Epidermal melanocyte (primary cell): ENCODE measurements at regions not wholly inside any gene's neighbourhood (a gene's known extent, or its start where the extent isn't known, plus 50 kb on each side); places are given as distances from the start of the nearest gene placed in this dataset.
"Not testable (repeated sequence)": the region's sequence is repeated elsewhere in the genome, so short reads cannot be mapped to it uniquely, and the experiment has no call there.

Experiments
- DNase-seq: peaks from one replicate; pipeline ENCODE4 v3.0.0; 2011; ENCODE audit warnings: low spot score; ENCODE audit not compliant: insufficient read length

DNA sequence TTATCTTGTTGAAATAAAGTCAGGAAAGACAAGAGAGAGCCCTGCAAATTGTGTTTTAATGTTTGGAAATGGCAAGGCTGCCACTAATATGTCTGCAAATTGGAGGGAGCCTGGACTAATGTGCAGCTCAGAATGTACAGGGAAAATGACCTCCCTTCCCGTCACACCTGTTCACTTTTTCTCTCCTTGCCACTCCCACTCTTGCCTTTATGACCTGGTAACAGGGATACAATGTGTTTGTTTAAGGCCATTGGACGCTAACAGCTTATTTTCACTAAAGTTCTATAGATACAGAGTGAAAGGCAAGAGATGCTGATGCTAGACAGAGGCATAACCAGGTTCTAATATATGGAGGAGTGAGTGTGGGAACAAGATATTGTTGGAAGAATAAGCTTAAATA, 203.9 kb downstream of the RAB38 start:
- no peak for DNase-seq

DNA sequence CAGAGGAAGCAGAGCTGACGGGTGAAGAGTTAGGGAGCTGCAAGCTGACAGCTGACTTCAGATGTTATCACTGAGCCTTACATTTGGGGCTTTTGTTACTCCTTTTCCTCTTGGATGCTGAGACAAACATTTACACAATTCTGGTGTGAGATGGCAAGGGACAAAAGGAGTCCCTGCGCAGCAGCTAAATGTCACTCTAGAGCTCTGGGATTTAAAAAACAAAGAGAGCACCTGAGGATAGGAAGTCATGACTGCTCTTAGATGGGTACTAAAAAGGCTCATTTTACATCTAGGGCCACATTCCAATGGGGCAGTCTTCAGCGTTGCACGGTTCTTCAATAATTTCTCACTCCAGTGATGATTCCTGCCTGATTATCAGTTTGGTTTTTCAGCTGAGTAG, 204.5 kb downstream of the RAB38 start:
- DNase-seq, result no peak

DNA sequence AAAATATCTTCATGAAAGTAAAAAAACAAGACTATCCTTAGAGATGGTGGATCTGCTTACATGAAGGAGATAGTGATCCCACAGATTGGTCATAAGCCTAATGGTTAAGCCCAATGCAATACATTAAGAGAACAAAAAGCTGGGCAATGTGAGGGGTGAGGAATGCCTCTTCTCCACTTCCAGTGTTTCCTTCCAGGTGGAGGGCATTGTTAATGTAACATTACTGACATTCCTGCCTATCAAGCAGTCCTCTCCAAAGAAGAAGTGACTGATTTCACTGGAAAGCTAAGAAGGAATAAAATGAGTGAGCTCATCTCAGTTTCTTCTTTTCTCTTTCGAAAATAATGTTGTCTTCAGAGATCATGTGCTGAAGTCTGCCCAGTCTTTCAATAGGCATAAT, 207.8 kb downstream of the RAB38 start:
- DNase-seq, result no peak

DNA sequence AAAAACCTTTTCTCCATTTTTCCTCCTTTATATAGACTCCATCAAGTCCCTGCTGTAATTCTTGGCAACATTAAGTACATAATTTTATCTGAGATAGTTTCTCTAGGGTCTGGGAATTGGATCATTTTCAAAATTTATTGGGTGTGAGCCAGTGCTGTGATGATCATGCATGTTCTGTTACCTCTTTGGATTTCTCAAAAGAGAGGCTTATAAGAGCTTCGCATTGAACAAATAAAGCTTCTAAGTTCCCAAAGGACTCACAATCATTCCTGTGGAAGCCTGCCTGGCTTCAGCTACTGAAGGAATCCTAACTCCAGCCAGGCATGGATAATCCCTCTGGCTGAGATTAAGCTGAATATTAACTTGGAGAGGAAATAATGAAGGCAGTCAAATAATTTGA, 208.5 kb downstream of the RAB38 start:
- no peak for DNase-seq

- no peak for DNase-seq
Observed at GRCh38 chr11:87966216-87966615, 209.0 kb downstream of the RAB38 start.

DNA sequence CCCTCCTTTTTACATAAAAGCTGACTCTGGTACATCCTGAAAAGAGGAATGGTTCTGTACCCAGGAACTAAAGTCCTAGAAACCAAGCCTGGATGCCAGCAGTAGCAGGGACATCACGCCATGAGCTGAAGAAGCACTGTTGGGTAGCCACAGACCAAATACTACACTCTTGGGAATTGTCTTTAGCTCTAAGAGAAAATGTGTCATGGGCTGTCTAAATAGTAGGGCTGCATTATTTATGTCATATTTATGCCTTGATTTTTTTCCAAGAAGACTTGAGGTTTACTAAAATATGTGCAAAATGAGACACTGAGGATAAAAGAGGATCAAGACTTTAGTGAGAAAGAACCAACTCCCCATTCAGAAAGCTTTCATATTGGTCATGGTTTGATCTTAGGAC, 213.6 kb downstream of the RAB38 start:
- DNase-seq, result no peak

DNA sequence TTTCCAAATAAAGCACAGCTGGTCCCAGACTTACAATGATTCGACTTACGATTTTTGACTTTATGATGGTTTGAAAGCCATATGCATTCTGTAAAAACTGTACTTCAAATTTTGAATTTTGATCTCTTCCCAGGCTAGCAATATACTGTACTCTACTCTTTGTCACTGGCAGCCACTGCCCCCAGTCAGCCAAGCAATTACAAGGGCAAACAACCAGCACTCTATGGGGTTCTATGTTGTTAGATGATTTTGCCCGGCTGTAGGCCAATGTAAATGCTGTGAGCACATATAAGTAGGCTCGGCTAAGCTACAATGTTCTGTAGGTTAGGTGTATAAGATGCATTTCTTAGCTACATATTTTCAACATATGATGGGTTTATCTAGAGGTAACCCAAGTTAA, 217.3 kb downstream of the RAB38 start:
- DNase-seq, result no peak

DNA sequence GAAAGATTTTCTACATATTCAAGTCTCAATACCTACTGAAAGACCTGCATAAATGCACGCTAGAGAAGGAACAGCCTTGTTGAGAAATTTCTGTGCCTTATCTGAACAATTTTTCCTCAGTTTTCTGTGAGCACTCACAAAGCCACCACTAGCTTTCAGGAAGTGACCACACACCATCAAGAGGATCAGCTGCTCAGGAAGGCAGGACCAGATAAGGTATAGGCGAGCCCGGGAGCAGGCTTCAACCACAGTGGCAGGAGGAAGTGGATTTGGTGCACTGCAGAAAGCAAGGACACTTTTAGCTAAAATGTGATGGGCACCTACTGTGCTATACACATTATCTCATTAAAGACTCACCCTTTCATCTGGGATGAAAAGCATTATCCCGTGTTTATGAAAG, 220.8 kb downstream of the RAB38 start:
- no peak for DNase-seq

DNA sequence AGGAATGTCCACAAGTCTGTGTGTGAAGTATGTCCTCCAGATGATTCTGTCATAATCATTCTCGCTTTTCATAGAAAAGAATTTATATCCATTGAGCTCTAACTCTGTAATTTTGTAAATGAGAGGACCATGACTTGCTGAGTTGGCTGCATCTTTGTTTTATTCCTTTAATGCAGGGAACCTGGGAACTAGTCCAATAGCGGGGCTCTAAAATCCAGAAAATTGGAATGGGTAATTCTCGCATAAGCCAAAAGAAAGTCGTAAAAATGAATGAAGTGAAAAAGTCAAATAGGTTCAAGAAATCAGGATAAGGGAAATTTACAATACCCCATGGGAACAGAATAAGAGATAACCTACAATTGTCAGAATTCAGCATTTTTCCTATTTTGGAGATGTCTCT, 232.5 kb downstream of the RAB38 start:
- DNase-seq, result no peak

DNA sequence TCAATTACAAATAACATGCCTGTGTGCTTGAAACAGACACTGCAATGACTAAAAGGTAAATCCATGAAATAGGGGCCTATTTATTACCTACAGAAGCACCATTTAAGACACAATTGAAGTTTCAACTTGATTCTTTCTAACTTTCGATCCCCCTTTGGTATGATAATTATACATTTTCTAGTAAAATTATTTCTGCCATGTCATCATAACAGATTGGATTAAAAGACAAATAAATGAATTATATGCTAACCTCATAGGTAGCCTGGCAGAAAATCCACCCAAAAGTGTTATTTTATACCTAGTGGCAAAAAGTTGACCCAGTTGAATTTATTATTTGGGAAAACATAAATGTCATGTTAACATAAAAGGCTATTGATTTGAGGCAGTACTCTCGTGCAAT, 241.1 kb downstream of the RAB38 start:
- DNase-seq, result no peak

DNA sequence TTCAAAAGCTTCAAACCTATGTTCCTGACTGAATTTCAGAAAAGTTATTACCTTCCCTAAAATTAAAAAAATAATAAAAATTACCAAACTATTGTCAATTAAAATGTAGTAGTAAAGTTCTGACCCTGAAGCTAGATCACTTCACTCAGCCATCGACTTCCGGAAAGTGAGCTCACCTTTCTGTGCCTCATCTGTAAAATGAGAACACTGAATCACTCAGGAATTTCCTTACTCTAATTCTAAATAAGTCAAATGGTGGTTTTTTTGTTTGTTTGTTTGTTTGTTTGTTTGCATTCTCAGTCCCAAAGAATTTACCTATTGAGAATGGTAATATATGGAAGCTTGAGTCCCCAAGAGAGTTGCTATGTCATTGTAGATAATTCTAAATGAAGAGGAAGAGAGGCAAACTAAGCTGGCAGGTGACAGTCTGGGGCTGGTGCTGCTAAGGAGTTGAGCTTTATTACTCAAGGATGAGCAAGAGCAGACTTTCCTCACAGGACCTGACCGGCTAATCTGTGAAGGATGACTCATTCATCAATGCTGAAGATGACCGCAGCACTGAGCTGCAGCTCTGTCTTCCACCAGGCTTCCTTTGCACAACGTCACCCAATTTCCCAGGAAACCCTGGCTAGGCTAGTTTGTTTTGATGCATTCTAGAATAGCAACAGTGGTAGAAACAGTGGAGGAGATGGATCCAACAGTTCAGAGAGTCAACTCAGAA, 248.8 kb downstream of the RAB38 start:
- DNase-seq, result no peak

DNA sequence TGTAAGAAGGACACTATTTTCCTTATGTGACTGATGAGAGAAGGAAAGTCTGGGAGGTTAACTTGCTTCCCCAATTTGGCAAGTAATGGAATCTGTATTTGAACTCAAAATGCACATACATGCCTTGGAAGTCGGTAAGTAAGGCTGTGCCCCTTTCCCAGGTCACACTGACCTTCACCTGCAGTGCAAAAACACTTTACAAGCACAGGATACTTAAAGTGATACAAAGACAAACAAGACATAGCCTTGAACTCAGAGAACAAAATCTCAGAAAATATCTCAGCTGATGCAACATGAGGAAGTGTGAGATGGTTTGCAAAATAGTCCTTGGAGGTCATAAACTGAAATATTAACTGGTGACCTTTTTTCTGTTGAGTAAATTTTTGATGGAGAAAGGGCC, 251.1 kb downstream of the RAB38 start:
- DNase-seq, result no peak

- no peak for DNase-seq
Observed at GRCh38 chr11:87917111-87917510, 258.1 kb downstream of the RAB38 start.

DNA sequence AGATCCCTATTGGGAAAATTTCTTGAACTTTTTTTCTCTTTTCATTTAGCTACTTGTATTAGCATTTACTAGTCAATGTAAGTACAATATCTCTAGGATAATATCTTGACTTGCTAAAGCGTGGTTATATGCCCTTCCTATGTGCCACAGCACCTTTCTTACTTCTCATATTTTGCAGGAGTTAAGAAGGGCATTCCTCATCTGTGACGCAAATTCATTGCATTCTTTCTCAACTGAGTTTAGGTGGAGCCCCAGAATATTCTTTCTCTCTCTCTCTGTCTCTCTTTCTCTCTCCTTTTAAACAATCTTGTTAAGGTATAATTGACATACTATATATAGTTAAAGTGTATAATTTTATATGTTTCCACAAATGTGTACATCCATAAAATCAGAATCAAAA, 266.1 kb downstream of the RAB38 start:
- DNase-seq, result no peak

GRCh38 chr11:87908086-87908485, 267.2 kb downstream of the RAB38 start:
- DNase-seq, result no peak

DNA sequence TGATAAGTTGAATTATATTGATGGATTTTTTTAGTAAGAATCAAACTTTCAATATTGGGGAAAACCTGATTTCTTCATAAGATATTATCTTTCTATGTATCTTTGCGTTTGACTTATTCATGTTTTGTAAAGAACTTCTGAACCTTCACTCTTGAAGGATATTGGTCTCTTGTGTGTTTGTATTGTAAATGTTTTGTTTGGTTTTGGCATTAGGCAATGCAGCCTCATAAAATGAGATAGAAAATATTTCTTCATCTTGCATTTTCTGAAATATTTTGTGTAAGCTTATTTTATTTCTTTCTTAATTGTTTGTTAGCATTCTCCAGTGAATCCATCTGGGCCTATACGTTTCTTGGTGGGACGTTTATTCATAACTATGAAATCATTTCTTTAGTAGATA, 271.9 kb downstream of the RAB38 start:
- DNase-seq, result no peak

- DNase-seq, result no peak
Observed at GRCh38 chr11:87901341-87901740, 273.9 kb downstream of the RAB38 start.

DNA sequence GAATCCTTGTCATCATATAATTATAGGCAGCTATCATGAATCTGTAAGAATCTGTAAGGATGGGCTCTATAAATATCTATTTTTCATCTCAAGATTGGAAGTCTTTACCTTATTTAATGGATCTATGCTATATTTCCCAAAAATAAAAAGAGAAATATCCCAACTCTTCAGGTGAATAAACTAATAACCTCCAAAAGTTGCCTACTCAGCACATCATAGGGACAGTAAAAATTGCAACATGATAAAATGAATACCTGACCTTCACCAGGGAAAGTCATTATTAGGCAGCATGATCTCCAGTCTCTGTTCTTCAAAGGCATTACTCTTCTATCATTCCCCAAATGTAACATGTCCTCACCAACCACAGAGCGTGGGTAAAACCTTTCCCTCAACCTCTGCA, 277.3 kb downstream of the RAB38 start:
- no peak for DNase-seq

- DNase-seq, result no peak
Observed at GRCh38 chr11:87897071-87897470, 278.2 kb downstream of the RAB38 start.

DNA sequence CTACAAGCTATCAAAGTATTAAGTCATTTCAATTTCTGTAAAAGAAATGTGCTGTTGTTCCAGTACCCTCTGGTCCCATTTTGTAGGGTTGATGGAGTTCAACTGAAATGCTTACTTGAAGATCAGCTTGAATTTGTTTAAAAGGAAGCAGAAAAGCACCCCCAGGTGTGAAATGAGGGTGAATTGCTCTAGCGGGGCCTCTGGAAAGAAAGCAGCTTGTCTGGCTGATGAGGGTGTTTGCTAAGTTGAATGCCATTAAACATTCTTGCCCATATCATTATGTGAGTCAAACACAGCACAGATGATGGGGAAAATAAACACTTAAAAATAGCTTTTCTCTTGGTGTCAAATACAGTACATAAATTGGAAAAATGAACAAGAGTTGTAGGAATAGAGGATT, 280.3 kb downstream of the RAB38 start:
- no peak for DNase-seq

- no peak for DNase-seq
Observed at GRCh38 chr11:87892291-87892690, 283.0 kb downstream of the RAB38 start.

DNA sequence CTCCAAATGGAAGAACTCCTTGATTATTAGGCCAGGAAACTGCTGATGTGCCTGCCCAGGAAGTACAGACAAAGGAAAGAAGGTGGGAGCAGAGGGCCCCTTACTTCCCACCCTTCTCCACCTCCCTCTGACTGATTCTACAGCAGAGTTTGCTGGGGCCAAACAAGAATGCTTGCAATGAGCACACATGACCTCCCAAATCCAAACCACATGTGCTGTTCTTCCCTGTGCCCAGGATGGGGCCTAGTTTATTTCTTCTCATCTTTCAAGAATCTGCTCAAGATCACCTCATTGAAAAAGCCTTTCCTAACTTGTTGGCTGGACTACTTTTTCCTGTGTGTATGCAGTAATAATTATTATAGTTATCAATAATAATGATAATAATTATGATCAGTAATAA, 286.1 kb downstream of the RAB38 start:
- DNase-seq, result no peak

- not testable (repeated sequence) for DNase-seq
Observed at GRCh38 chr11:87885084-87885483, 290.2 kb downstream of the RAB38 start.

DNA sequence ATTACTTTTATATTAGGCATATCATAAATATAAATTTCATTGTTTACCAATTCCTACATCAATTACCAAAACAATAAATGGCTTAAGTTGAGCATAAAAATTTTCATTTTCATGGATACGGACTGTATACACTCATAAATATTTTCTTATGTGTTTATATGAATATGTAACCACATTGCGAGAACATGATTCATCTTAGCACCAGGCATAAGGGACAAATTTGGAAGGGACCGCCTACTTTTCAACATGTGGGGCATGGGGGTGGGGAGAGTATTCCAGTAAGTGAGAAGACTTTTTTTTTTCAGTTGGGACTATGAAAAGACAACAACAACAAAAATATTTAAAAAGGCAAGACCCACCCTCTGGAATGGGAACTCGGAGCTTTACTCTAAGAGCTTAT, 296.1 kb downstream of the RAB38 start:
- no peak for DNase-seq
